Natural killer cell treated with Interleukin-12 subunit alpha and Interleukin-12 subunit beta and Interleukin-15 and Interleukin-18, amount 100 ng/mL, for 72 hours (primary cell): ENCODE measurements at regions not wholly inside any gene's neighbourhood (a gene's known extent, or its start where the extent isn't known, plus 50 kb on each side); places are given as distances from the start of the nearest gene placed in this dataset.

Source experiments
- ATAC-seq, 2 donors: fragments of 150-1000 bp; cut with Tn5 transposase in 1 of 2; sonication (Bioruptor Pico), chemical (Tn5 transposase) in 1 of 2; 2 replicates each; pipeline ENCODE4 v1.10.0; 2021
- DNase-seq: peaks from one replicate; pipeline ENCODE4 v3.0.0; 2022; ENCODE audit warnings: low spot score
- H3K27ac Mint-ChIP-seq, 2 donors: 1 replicate in 1 of 2; 2 replicates in 1 of 2; pipeline ENCODE4 v1.8.0; 2022; ENCODE audit warnings: mixed read lengths in 2 of 2, mild to moderate bottlenecking in 1 of 2, moderate library complexity in 1 of 2
- H3K27me3 Mint-ChIP-seq, 2 donors: 1 replicate in 1 of 2; 2 replicates in 1 of 2; pipeline ENCODE4 v1.8.0; 2022; ENCODE audit warnings: mixed read lengths in 2 of 2
- H3K36me3 Mint-ChIP-seq: one replicate; pipeline ENCODE4 v1.8.0; 2022; ENCODE audit warnings: mixed read lengths
- H3K4me1 Mint-ChIP-seq, 2 donors: 1 replicate in 1 of 2; 2 replicates in 1 of 2; pipeline ENCODE4 v1.8.0; 2022; ENCODE audit warnings: low read depth in 2 of 2, mixed read lengths in 2 of 2, mild to moderate bottlenecking in 1 of 2
- H3K4me3 Mint-ChIP-seq: one replicate; pipeline ENCODE4 v1.8.0; 2022; ENCODE audit warnings: mixed read lengths
- H3K9me3 Mint-ChIP-seq: 2 replicates; pipeline ENCODE4 v1.8.0; 2022; ENCODE audit warnings: mixed read lengths

DNA sequence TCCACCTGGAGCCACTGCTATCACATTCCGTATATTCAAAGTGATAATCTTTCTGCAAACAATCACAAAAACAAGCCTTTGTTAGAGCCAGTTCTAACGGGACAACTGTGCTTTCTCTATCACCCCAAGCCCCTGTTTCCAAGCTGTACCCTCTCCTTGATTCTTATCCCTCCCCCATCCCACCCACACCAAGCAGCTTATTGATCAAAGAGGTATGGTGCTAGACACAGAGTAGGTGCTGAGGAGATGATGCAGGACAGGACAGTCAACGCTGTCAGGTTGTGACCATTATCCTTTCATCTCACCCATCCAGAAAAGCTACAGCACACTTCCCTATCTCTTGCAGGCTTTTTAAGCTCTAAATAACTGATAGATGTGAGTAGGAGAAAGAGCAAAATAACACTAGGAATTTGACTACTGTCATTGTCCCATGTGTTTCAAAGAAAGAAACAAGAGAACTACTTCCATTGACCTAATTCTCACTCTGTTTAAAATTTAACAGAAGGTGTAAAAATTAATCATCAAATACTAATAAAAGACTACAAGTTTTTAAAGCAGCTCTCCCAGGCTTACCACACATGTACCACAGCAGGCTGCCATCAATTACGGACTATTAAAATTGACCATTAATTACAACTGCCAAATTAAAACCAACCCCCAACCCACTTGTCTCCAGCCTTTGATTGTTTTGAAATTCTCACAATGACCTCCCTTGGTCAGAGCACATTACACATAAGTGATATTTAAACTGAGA lies 94.3 kb downstream of the ELAPOR2 start:
- ATAC-seq (no peak), DNase-seq (no peak)
- H3K27me3 Mint-ChIP-seq = peaks cover 14 to 22% of the 10 kb centered on the region in 2 donors
- no peaks in the 10 kb centered on the region for H3K36me3 Mint-ChIP-seq
- H3K4me3 Mint-ChIP-seq = no peak overlapping the region
- no peak overlapping the region for H3K27ac Mint-ChIP-seq
- no peaks in the 10 kb centered on the region for H3K4me1 Mint-ChIP-seq
- H3K9me3 Mint-ChIP-seq = no peaks in the 10 kb centered on the region

DNA sequence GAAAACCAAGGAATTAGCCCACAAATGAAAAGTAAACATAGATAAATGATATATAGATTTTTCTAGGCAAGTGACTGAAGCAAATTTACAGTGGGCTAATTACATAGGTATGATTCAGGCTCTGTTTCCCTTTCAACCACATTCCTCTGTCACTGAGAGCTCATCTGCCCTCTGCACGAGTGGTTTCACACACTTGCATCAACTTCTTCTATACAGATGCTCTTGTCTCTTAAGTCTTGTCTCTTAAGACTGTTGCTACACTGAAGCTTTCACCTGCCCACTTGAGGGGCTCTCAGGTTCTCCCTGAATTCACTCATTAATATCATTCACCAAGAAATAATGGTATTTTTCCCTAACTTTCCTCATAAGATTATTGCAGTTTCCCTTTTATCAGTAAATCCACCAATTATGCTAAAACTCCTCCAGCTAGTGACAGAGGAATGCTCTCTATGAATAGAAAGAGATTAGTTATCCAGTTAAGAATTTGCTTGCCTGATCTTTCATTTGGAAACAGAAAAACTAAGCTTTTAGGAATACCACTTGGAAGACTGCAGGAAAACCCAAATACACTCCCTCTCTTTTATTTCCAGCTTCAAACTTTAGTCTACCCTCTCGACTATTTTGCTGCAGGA lies 95.7 kb downstream of the ELAPOR2 start:
- no peaks in the 10 kb centered on the region for H3K36me3 Mint-ChIP-seq
- no peak overlapping the region for H3K4me3 Mint-ChIP-seq
- no peak for DNase-seq
- H3K9me3 Mint-ChIP-seq = no peaks in the 10 kb centered on the region
- no peaks in the 10 kb centered on the region for H3K4me1 Mint-ChIP-seq
- peaks cover 19 to 31% of the 10 kb centered on the region in 2 donors for H3K27me3 Mint-ChIP-seq
- no peak for ATAC-seq
- no peak overlapping the region for H3K27ac Mint-ChIP-seq

DNA sequence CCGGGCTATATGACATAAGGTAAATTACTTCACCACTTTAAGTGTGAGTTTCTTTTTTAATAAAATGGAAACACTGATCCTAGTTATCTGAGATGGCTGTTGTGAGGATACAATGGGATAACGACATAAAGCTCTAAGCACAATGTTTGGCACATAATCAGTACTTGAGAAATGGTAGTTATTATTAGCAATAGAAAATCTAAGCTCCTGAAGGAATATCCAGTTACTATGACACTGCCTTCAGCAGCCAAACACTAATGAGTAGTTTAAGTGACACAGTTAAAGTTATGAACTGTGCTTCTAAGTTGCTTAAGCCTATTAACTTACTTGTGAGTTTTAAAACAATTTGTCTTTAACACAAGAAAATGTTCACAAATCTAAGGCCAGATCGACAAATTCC lies 96.8 kb downstream of the ELAPOR2 start:
- ATAC-seq = no peak
- peaks cover 19 to 31% of the 10 kb centered on the region in 2 donors for H3K27me3 Mint-ChIP-seq
- no peak overlapping the region for H3K27ac Mint-ChIP-seq
- DNase-seq = no peak
- H3K4me1 Mint-ChIP-seq = no peaks in the 10 kb centered on the region
- H3K4me3 Mint-ChIP-seq = no peak overlapping the region
- H3K9me3 Mint-ChIP-seq = no peaks in the 10 kb centered on the region
- no peaks in the 10 kb centered on the region for H3K36me3 Mint-ChIP-seq

DNA sequence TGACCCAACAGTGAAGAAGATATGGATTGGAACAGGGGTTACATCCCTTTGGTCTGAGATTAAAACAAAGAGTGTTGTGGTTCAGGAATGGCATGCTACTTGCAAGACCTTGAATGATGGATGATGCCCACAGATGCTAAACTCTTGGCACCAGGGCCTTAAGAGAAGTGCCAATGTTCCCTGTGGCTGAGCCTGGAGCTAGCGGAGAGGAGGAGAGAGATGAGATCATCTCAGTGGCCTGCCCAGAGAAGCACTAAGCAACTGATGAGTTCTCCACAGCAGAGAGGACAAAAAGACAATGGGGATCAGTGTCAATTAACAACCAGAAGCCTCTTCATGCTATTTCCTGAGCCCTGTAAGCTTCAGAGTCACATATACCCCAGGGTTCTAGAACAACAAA lies 97.8 kb downstream of the ELAPOR2 start:
- ATAC-seq (no peak), DNase-seq (no peak)
- H3K9me3 Mint-ChIP-seq = no peaks in the 10 kb centered on the region
- H3K36me3 Mint-ChIP-seq = no peaks in the 10 kb centered on the region
- H3K27ac Mint-ChIP-seq = no peak overlapping the region
- H3K4me1 Mint-ChIP-seq = no peaks in the 10 kb centered on the region
- no peak overlapping the region for H3K4me3 Mint-ChIP-seq
- peaks cover 21 to 27% of the 10 kb centered on the region in 2 donors for H3K27me3 Mint-ChIP-seq

DNA sequence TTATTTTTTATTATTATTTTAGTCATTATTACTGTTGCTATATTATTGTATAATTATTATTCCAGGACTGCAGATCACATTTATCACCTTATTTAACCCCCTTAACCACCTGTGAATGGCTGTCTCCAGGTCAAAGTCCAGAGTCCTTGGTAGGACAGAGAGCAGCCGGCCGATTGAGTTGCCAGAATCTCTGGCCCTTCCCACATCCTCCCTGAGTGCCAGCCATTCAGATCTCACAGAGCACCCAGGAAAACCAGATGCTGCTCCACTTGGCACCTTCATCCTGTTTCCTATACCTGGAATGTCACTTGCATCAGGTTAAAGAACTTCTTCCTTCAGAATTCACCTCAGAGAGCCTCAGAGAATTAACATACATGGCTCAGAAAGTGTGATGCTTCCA lies 101.1 kb downstream of the ELAPOR2 start:
- Mint-ChIP-seq H3K27ac (no peak overlapping the region), H3K4me3 (no peak overlapping the region), H3K27me3 (peaks cover 15 to 16% of the 10 kb centered on the region in 2 donors), H3K9me3 (no peaks in the 10 kb centered on the region), H3K4me1 (no peaks in the 10 kb centered on the region), H3K36me3 (no peaks in the 10 kb centered on the region)
- no peak for ATAC-seq
- DNase-seq = no peak

DNA sequence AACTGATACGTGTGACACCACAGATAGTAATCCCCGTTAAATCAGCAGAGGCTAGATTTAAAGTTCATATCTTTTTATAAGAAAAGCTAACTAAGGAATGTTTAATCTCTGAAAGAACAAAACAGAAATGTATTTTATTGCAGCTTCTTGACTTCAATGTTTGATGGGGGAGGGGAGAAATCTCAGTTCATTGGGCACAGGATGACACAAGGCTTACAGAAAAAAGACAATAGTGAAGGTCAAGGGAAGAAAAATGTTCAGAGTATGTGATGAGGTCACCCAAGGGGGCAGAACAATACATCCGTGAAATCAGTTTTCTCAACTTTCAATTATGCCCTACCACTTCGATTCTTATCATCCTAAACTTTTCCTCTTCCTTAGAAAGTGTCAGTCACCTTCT lies 102.9 kb downstream of the ELAPOR2 start:
- Mint-ChIP-seq H3K27me3 (peaks cover 9 to 13% of the 10 kb centered on the region in 2 donors), H3K9me3 (no peaks in the 10 kb centered on the region), H3K27ac (no peak overlapping the region), H3K4me3 (no peak overlapping the region), H3K4me1 (no peaks in the 10 kb centered on the region), H3K36me3 (no peaks in the 10 kb centered on the region)
- DNase-seq (no peak), ATAC-seq (no peak)

DNA sequence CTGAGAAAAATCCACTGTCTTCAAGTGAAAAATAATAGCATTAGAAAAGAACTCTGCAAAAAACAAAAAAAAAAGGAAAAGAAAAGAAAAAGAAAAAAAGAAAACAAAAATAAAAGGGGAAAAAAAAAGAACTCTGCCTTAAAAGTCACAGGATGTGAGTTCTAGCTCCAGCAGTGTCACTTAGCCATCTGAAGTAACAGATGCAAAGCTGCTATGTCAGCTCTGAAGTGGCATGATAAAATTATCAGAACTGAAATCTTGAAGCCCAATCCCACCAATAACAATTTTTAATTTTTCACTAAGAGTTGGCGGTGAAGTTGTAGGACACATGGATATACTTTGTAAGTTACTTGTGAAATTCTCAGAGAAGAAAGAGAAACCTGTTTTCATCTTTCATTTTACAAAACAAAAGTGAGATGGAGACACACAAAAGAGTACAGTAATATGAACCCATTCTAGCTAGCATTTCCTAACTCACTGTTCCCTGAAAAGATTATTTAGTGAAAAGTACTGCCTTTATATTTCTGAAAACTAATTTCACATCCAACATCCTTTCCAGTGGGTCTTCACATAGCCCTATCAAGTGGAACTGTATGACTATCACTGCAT lies 103.5 kb downstream of the ELAPOR2 start:
- no peaks in the 10 kb centered on the region for H3K4me1 Mint-ChIP-seq
- no peaks in the 10 kb centered on the region for H3K9me3 Mint-ChIP-seq
- H3K27me3 Mint-ChIP-seq = peaks cover 9 to 11% of the 10 kb centered on the region in 2 donors
- no peak overlapping the region for H3K4me3 Mint-ChIP-seq
- ATAC-seq (no peak), DNase-seq (no peak)
- no peaks in the 10 kb centered on the region for H3K36me3 Mint-ChIP-seq
- H3K27ac Mint-ChIP-seq = no peak overlapping the region

DNA sequence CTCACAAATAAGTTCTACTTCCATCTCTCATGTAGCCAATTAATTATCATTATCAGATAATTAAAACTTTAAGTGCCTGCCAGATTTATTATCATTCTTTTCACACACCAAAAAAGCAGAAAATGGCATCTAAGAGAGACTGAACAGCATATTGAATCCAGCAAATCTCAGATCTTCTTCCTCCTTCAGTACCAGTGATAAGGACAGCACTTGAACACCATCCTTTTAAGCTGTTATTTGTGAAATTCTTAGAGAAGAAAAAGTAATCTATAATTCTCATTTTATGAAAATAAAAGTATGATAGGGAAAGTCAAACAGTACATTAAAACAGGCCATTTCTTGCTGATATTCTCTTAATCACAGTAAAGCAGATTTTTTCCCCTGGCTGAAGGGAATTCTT lies 104.5 kb downstream of the ELAPOR2 start:
- ATAC-seq (no peak), DNase-seq (no peak)
- no peaks in the 10 kb centered on the region for H3K36me3 Mint-ChIP-seq
- no peak overlapping the region for H3K4me3 Mint-ChIP-seq
- peaks cover 9 to 11% of the 10 kb centered on the region in 2 donors for H3K27me3 Mint-ChIP-seq
- H3K9me3 Mint-ChIP-seq = no peaks in the 10 kb centered on the region
- no peak overlapping the region for H3K27ac Mint-ChIP-seq
- no peaks in the 10 kb centered on the region for H3K4me1 Mint-ChIP-seq

DNA sequence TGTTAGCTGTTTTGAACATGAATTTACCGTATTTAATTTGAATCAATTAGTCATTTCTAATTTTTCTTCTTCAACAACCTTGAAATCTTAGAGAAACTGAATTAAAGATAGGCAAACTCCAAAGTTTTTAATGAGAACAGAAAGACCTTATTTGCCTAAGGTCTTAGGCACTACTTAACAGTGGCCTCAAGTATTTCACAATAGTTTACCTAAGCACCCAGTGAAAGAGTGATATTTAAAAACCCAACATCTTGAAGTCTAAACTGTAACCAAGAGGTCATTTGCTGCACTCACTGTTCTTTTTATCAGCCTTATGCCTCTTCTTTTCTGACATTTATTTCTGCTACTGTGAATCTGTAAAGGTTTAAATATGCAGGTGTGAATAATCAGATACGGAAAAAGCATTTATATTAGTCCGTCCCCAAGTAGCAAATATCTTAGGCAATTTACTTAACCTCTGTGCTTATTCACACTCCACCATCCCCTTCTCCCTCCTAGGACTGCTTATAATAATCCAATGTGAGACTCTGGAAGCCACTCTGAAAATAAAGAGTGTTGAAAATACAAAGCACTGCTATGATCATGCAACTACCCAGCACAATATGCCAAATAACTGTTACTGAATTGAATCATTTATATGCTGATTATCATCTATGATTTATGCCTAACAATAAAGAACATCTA lies 105.7 kb downstream of the ELAPOR2 start:
- DNase-seq = no peak
- H3K36me3 Mint-ChIP-seq = no peaks in the 10 kb centered on the region
- no peaks in the 10 kb centered on the region for H3K4me1 Mint-ChIP-seq
- no peak overlapping the region for H3K4me3 Mint-ChIP-seq
- H3K27ac Mint-ChIP-seq = no peak overlapping the region
- H3K27me3 Mint-ChIP-seq = peaks cover 0 to 6% of the 10 kb centered on the region in 2 donors
- H3K9me3 Mint-ChIP-seq = no peaks in the 10 kb centered on the region
- ATAC-seq = no peak

DNA sequence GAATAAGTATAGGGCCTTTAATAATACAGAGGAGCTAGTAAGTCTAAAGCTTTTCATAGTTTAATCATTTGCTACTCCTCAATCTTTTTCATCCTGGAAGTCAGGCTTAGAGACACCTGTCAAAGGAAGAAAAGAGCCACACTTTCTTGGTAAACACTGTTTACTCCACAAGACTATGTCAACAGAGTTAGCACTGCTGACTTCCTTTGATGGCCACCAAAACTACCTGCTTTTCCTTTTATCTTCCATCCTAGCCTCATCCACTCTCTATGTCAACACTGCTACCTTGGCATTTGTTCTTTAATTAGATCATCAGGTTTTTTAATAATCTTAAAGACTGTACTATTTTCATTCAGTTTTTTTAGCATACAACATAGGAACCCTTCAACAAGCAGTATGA lies 106.2 kb downstream of the ELAPOR2 start:
- Mint-ChIP-seq H3K9me3 (no peaks in the 10 kb centered on the region), H3K27me3 (peaks cover 0 to 6% of the 10 kb centered on the region in 2 donors), H3K4me3 (no peak overlapping the region), H3K27ac (no peak overlapping the region), H3K4me1 (no peaks in the 10 kb centered on the region), H3K36me3 (no peaks in the 10 kb centered on the region)
- DNase-seq (no peak), ATAC-seq (no peak)

DNA sequence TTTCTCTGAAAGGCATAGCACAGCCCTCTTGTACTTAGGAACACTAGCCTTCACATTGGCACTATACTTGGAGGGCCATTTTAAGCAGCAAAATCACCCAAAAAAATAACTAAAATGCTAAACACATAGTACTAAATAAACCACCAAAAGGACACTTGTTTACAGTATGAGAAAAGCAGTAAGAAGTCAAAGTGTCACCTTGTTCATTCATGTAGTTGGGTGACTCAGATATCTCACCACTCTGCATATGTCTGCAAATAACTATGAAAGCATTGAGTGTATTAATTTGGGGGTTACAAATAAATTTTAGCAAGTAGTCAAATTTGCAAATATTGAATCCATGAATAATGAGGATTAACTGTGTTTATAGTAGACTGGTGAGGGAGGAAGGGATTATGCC lies 107.6 kb downstream of the ELAPOR2 start:
- Mint-ChIP-seq H3K4me3 (no peak overlapping the region), H3K27ac (no peak overlapping the region), H3K9me3 (no peaks in the 10 kb centered on the region), H3K36me3 (no peaks in the 10 kb centered on the region), H3K4me1 (no peaks in the 10 kb centered on the region), H3K27me3 (peaks cover 0 to 7% of the 10 kb centered on the region in 2 donors)
- DNase-seq (no peak), ATAC-seq (no peak)

DNA sequence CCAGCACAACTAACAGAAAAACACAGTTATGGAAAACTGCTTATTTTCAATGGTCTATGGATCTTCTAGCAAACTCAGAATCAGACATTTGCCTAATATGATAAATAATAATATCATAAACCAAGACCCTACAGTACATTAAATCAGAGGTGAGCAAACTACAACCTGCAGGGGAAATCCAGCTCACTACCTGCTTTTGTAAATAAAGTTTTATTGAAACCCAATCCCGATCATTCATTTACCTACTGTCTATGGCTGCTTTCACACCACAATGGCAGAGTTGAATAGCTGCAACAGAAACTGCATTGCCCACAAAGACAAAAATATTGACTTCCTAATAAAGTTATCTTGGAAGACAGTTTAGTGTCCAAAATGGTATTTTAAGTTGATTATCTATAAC lies 108.5 kb downstream of the ELAPOR2 start:
- no peaks in the 10 kb centered on the region for H3K9me3 Mint-ChIP-seq
- no peaks in the 10 kb centered on the region for H3K4me1 Mint-ChIP-seq
- DNase-seq (no peak), ATAC-seq (no peak)
- no peak overlapping the region for H3K27ac Mint-ChIP-seq
- no peaks in the 10 kb centered on the region for H3K36me3 Mint-ChIP-seq
- peaks cover 0 to 7% of the 10 kb centered on the region in 2 donors for H3K27me3 Mint-ChIP-seq
- no peak overlapping the region for H3K4me3 Mint-ChIP-seq

DNA sequence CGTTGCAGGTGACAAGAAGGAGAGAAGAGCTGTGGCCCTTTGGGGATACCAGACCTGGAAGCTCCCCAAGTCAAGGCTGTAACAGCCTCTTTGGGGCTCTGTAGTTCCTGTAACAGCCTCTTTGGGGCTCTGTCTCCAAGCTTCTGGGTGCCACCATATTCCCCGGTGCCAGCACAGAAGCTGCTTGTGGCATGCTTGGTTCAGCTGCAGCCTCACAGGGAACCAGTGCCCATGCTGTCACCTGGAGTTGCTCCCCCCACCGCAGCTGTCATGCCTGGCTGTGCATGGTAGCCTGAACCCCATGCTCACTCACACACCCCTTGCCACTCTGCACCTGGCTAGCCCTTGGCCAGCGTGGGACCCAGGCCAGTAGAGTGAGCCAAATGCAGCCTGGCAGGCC lies 109.1 kb downstream of the ELAPOR2 start:
- ATAC-seq = no peak
- no peaks in the 10 kb centered on the region for H3K36me3 Mint-ChIP-seq

DNA sequence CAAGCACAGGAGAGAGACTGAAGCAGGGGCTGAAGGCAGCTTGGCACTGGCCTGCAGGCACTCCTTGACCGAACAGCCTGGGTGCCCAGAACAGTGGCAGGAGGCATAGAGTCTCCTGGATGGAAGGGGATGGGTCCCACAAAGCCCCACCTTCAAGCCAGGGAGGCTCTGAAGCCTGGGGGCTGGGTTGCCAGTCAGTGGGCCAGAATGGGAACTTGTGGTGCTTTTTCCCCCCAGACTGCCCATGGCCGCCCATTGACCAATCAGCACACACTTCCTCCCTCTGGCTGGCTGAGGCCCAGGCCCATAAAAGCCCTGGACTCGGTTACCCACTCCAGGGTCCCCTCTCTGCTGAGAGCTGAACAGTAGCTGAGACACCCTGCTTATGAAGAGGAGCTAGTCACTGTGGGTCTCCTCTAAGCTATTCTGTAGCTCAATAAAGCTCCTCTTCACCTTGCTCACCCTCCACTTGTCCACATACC lies 109.6 kb downstream of the ELAPOR2 start:
- Mint-ChIP-seq H3K4me1 (no peaks in the 10 kb centered on the region), H3K27ac (no peak overlapping the region), H3K4me3 (no peak overlapping the region), H3K9me3 (no peaks in the 10 kb centered on the region), H3K36me3 (no peaks in the 10 kb centered on the region), H3K27me3 (peaks cover 0 to 8% of the 10 kb centered on the region in 2 donors)
- DNase-seq (no peak), ATAC-seq (peak in 1 of 2 donors; percentile 48)

More for the DNA sequence above, 109.1 kb downstream of the ELAPOR2 start:
- Mint-ChIP-seq H3K27me3 (peaks cover 0 to 7% of the 10 kb centered on the region in 2 donors), H3K4me3 (no peak overlapping the region), H3K4me1 (no peaks in the 10 kb centered on the region), H3K9me3 (no peaks in the 10 kb centered on the region), H3K27ac (no peak overlapping the region)
- DNase-seq = no peak
